Stimulated activated memory B cell treated with anti-CD40 and anti-IgM and Interleukin-4, amounts not matched to agents 10 μg/mL and 1 μg/mL and 100 μg/mL, for 72 hours (primary cell): ENCODE measurements at regions not wholly inside any gene's neighbourhood (a gene's known extent, or its start where the extent isn't known, plus 50 kb on each side); places are given as distances from the start of the nearest gene placed in this dataset.

Experiments used
- ATAC-seq: fragments of 150-1000 bp; cut with Tn5 transposase; 2 replicates; pipeline ENCODE4 v1.10.0; 2021
- H3K27ac Mint-ChIP-seq: one replicate; pipeline ENCODE4 v1.8.0; 2022; ENCODE audit warnings: mild to moderate bottlenecking, mixed read lengths
- H3K27me3 Mint-ChIP-seq: one replicate; pipeline ENCODE4 v1.8.0; 2022; ENCODE audit warnings: mixed read lengths
- H3K36me3 Mint-ChIP-seq: one replicate; pipeline ENCODE4 v1.8.0; 2022; ENCODE audit warnings: mixed read lengths
- H3K4me1 Mint-ChIP-seq: one replicate; pipeline ENCODE4 v1.8.0; 2022; ENCODE audit warnings: mixed read lengths
- H3K4me3 Mint-ChIP-seq: one replicate; pipeline ENCODE4 v1.8.0; 2022; ENCODE audit warnings: mild to moderate bottlenecking, moderate library complexity, mixed read lengths
- H3K9me3 Mint-ChIP-seq: one replicate; pipeline ENCODE4 v1.8.0; 2022; ENCODE audit warnings: mixed read lengths

- Mint-ChIP-seq H3K9me3 (no peaks in the 10 kb centered on the region), H3K27me3 (no peaks in the 10 kb centered on the region), H3K4me1 (peaks cover 45% of the 10 kb centered on the region), H3K4me3 (no peak overlapping the region), H3K36me3 (no peaks in the 10 kb centered on the region), H3K27ac (no peak overlapping the region)
- ATAC-seq, result no peak
Measured at GRCh38 chr11:47907499-47907898, 59.3 kb upstream of the NUP160 start.

- ATAC-seq, result no peak
- Mint-ChIP-seq H3K4me3 (no peak overlapping the region), H3K9me3 (no peaks in the 10 kb centered on the region), H3K36me3 (no peaks in the 10 kb centered on the region), H3K4me1 (peaks cover 33% of the 10 kb centered on the region), H3K27ac (no peak overlapping the region), H3K27me3 (no peaks in the 10 kb centered on the region)
Measured at GRCh38 chr11:47906066-47906465, 57.9 kb upstream of the NUP160 start.

GRCh38 chr11:47905358-47906059, 57.4 kb upstream of the NUP160 start:
- Mint-ChIP-seq H3K36me3 (no peaks in the 10 kb centered on the region), H3K9me3 (no peaks in the 10 kb centered on the region), H3K27me3 (no peaks in the 10 kb centered on the region), H3K4me3 (no peak overlapping the region), H3K4me1 (peaks cover 36% of the 10 kb centered on the region), H3K27ac (no peak overlapping the region)
- no peak for ATAC-seq

- ATAC-seq, result no peak
- Mint-ChIP-seq H3K9me3 (no peaks in the 10 kb centered on the region), H3K27me3 (no peaks in the 10 kb centered on the region), H3K27ac (no peak overlapping the region), H3K4me3 (no peak overlapping the region), H3K36me3 (no peaks in the 10 kb centered on the region), H3K4me1 (peaks cover 43% of the 10 kb centered on the region)
Measured at GRCh38 chr11:47904808-47905207, 56.7 kb upstream of the NUP160 start.

GRCh38 chr11:47904048-47904447, 55.9 kb upstream of the NUP160 start:
- Mint-ChIP-seq H3K27me3 (no peaks in the 10 kb centered on the region), H3K4me3 (no peak overlapping the region), H3K27ac (no peak overlapping the region), H3K4me1 (peaks cover 51% of the 10 kb centered on the region), H3K9me3 (no peaks in the 10 kb centered on the region), H3K36me3 (no peaks in the 10 kb centered on the region)
- no peak for ATAC-seq

GRCh38 chr11:47899801-47900200, 51.7 kb upstream of the NUP160 start:
- peak; percentile 99 for ATAC-seq
- H3K4me1 Mint-ChIP-seq, result peaks cover 34% of the 10 kb centered on the region
- H3K36me3 Mint-ChIP-seq, result peaks cover 5% of the 10 kb centered on the region
- no peaks in the 10 kb centered on the region for H3K27me3 Mint-ChIP-seq
- peak overlapping the region; percentile 72 for H3K27ac Mint-ChIP-seq
- no peak overlapping the region for H3K4me3 Mint-ChIP-seq
- H3K9me3 Mint-ChIP-seq, result peaks cover 2% of the 10 kb centered on the region
